ENCODE measurements at regions not wholly inside any gene's neighbourhood (a gene's known extent, or its start where the extent isn't known, plus 50 kb on each side); places are given as distances from the start of the nearest gene placed in this dataset.

- DNase-seq (no peak), ATAC-seq (no peak)
- intact Hi-C loops (cut with DNase I), result no loop called here
- Histone ChIP-seq H3K27me3 (no peaks in the 10 kb centered on the region), H3K9me3 (no peaks in the 10 kb centered on the region), H3K4me1 (no peaks in the 10 kb centered on the region), H3K4me3 (no peak overlapping the region), H3K27ac (no peak overlapping the region), H3K36me3 (no peaks in the 10 kb centered on the region)
- WGBS (ENCODE audit: insufficient coverage, low coverage, low lambda C conversion rate, missing lambda C conversion rate), result 74% methylated on average over 4 of the region's 4 CpGs
- no peak for TF ChIP-seq POLR2A (IDR thresholded peaks at IDR 0.05)
- no peak for TF ChIP-seq CTCF (IDR thresholded peaks at IDR 0.05)
Observed at GRCh38 chr7:115552766-115553165, 477.8 kb downstream of the TFEC start.

GRCh38 chr7:115549910-115550309 lies 480.7 kb downstream of the TFEC start:
- ATAC-seq, result no peak
- intact Hi-C loops (cut with DNase I), result no loop called here

GRCh38 chr7:115548756-115549155 lies 481.8 kb downstream of the TFEC start:
- intact Hi-C loops (cut with DNase I), result no loop called here
- DNase-seq (no peak), ATAC-seq (no peak)
- TF ChIP-seq POLR2A (IDR thresholded peaks at IDR 0.05), result no peak
- TF ChIP-seq CTCF (IDR thresholded peaks at IDR 0.05), result no peak
- H3K36me3 ChIP-seq, result no peaks in the 10 kb centered on the region
- no peaks in the 10 kb centered on the region for H3K27me3 ChIP-seq
- H3K4me3 ChIP-seq, result no peak overlapping the region
- no peaks in the 10 kb centered on the region for H3K9me3 ChIP-seq
- no peaks in the 10 kb centered on the region for H3K4me1 ChIP-seq
- no peak overlapping the region for H3K27ac ChIP-seq
- WGBS (ENCODE audit: insufficient coverage, low coverage, low lambda C conversion rate, missing lambda C conversion rate), result 82% methylated on average over 1 of the region's 1 CpG

More at GRCh38 chr7:115549910-115550309, 480.7 kb downstream of the TFEC start:
- Histone ChIP-seq H3K9me3 (no peaks in the 10 kb centered on the region), H3K4me1 (no peaks in the 10 kb centered on the region), H3K4me3 (no peak overlapping the region), H3K27ac (no peak overlapping the region), H3K27me3 (no peaks in the 10 kb centered on the region), H3K36me3 (no peaks in the 10 kb centered on the region)
- WGBS (ENCODE audit: insufficient coverage, low coverage, low lambda C conversion rate, missing lambda C conversion rate), result 50% methylated on average over 2 of the region's 2 CpGs
- TF ChIP-seq CTCF (IDR thresholded peaks at IDR 0.05), result no peak
- TF ChIP-seq POLR2A (IDR thresholded peaks at IDR 0.05), result no peak
- DNase-seq, result no peak

- H3K36me3 ChIP-seq, result no peaks in the 10 kb centered on the region
- no peaks in the 10 kb centered on the region for H3K9me3 ChIP-seq
- H3K27ac ChIP-seq, result no peak overlapping the region
- no peak for ATAC-seq
- intact Hi-C loops (cut with DNase I), result no loop called here
- no peak for TF ChIP-seq CTCF (IDR thresholded peaks at IDR 0.05)
- TF ChIP-seq POLR2A (IDR thresholded peaks at IDR 0.05), result no peak
- H3K27me3 ChIP-seq, result no peaks in the 10 kb centered on the region
- no peak for DNase-seq
- no peaks in the 10 kb centered on the region for H3K4me1 ChIP-seq
- H3K4me3 ChIP-seq, result no peak overlapping the region
Observed at GRCh38 chr7:115546790-115547189, 483.8 kb downstream of the TFEC start.

- H3K27ac ChIP-seq, result no peak overlapping the region
- H3K36me3 ChIP-seq, result no peaks in the 10 kb centered on the region
- intact Hi-C loops (cut with DNase I), result no loop called here
- no peaks in the 10 kb centered on the region for H3K4me1 ChIP-seq
- DNase-seq, result no peak
- 17% methylated on average over 1 of the region's 1 CpG for WGBS (ENCODE audit: insufficient coverage, low coverage, low lambda C conversion rate, missing lambda C conversion rate)
- no peaks in the 10 kb centered on the region for H3K9me3 ChIP-seq
- no peak overlapping the region for H3K4me3 ChIP-seq
- TF ChIP-seq POLR2A (IDR thresholded peaks at IDR 0.05), result no peak
- no peak for TF ChIP-seq CTCF (IDR thresholded peaks at IDR 0.05)
- ATAC-seq, result no peak
- no peaks in the 10 kb centered on the region for H3K27me3 ChIP-seq
Observed at GRCh38 chr7:115533785-115534184, 496.8 kb downstream of the TFEC start.

Measured in right lobe of liver (tissue), 6 donors.